GM12864 (cell line): ENCODE measurements at regions not wholly inside any gene's neighbourhood (a gene's known extent, or its start where the extent isn't known, plus 50 kb on each side); places are given as distances from the start of the nearest gene placed in this dataset.

ENCODE experiments used
- DNase-seq: peaks from one replicate; pipeline ENCODE4 v3.0.0-alpha.2; 2011; ENCODE audit warnings: low read depth
- H3K4me3 ChIP-seq: 2 replicates; pipeline ENCODE4 v1.5.1; 2011; ENCODE audit warnings: mild to moderate bottlenecking, low read depth, low read length, control low read depth
- TF ChIP-seq, protein P1 (sequence below): IDR thresholded peaks from 2 replicates; pipeline ENCODE4 v1.5.1; 2011; ENCODE audit warnings: low read depth, mild to moderate bottlenecking, moderate library complexity, low read length, control low read depth, inconsistent platforms; ENCODE audit errors: missing control alignments

DNA sequence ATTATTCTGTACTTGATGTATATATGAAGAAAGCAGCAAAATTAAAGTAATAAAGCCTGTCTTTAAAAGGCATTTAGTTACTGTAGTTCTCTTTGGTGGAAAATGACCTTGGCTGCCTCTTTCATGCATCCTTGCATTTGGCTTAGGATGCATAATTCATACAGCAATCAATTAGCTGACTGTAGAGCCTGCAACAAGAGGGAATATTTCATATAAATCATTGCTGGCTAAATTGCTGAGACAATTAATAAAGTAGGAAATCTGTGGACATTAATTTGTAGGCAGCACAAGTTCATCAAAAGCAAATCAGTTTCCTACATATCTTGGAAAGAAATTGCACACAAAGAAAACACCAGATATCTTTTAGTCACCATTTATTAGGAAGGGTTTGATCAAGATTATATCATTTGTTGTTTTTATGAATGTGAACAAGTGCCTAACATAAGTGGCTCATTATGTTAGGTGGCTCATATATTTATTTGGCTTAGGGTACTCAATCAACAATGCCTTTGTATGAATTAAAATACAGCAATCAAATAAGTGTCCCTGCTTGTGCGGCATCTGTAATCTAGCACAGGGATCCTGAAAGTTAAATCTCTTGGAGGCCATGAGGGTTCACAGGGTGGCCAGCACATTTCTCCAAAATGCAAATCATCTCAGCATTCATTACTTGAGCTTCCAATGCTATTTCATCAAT is 220.4 kb upstream of the SPOPL start:
- no peak for DNase-seq
- H3K4me3 ChIP-seq: no peak overlapping the region
- TF ChIP-seq, protein P1, sequence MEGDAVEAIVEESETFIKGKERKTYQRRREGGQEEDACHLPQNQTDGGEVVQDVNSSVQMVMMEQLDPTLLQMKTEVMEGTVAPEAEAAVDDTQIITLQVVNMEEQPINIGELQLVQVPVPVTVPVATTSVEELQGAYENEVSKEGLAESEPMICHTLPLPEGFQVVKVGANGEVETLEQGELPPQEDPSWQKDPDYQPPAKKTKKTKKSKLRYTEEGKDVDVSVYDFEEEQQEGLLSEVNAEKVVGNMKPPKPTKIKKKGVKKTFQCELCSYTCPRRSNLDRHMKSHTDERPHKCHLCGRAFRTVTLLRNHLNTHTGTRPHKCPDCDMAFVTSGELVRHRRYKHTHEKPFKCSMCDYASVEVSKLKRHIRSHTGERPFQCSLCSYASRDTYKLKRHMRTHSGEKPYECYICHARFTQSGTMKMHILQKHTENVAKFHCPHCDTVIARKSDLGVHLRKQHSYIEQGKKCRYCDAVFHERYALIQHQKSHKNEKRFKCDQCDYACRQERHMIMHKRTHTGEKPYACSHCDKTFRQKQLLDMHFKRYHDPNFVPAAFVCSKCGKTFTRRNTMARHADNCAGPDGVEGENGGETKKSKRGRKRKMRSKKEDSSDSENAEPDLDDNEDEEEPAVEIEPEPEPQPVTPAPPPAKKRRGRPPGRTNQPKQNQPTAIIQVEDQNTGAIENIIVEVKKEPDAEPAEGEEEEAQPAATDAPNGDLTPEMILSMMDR: no peak

GRCh38 chr2:138282014-138282672 is 219.4 kb upstream of the SPOPL start:
- DNase-seq: no peak
- no peak overlapping the region for H3K4me3 ChIP-seq
- TF ChIP-seq, protein P1: no peak

GRCh38 chr2:138291805-138292204 is 209.8 kb upstream of the SPOPL start:
- TF ChIP-seq, protein P1: no peak
- no peak overlapping the region for H3K4me3 ChIP-seq
- no peak for DNase-seq

DNA sequence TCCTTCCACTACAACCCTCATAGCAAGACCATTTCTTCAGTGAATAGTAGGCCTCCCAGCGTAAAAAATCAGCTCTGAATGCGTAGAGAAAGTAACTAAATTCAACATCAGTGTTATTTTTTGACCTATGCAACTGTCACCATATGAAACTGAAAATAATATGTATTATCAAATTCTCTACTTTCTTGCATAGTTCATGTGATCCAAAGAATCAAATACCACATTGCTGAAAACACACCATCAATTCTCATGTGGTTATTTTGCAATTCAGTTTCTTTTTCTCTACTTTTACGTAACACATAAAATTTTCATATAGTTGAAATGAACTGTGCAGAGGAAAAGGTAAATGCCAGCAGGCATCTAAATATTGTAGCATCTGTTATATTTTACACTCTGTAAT is 208.5 kb upstream of the SPOPL start:
- DNase-seq: no peak
- no peak overlapping the region for H3K4me3 ChIP-seq
- TF ChIP-seq, protein P1: no peak

DNA sequence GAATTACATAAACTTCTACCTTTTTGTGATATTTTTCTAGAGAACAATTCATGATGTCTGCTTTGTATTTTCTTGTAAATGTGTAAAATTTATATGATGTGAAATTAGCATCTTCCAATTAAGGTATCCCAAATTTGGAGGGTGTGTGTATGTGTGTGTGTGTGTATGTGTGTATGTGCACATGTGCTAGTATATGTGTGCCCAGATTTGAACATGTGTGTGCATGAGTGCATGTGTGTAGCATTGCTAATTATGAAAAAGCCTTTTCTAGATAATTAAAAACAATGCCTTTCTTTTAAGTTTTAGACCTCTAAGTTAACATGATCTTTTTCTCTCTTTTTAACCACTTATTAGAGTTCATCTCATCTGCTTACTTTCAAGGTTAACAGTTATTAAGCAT is 208.0 kb upstream of the SPOPL start:
- TF ChIP-seq, protein P1: no peak
- no peak overlapping the region for H3K4me3 ChIP-seq
- no peak for DNase-seq

- no peak overlapping the region for H3K4me3 ChIP-seq
- no peak for DNase-seq
- TF ChIP-seq, protein P1: no peak
Observed at GRCh38 chr2:138294451-138294850, 207.1 kb upstream of the SPOPL start.

- TF ChIP-seq, protein P1: no peak
- H3K4me3 ChIP-seq: no peak overlapping the region
- DNase-seq: no peak
Observed at GRCh38 chr2:138296365-138296764, 205.2 kb upstream of the SPOPL start.
